Stimulated activated CD4-positive, alpha-beta T cell treated with anti-CD3 and anti-CD28 coated beads, Interleukin-15, amount 100 ng/mL, for 24 hours (primary cell): ENCODE measurements at regions not wholly inside any gene's neighbourhood (a gene's known extent, or its start where the extent isn't known, plus 50 kb on each side); places are given as distances from the start of the nearest gene placed in this dataset.
"Not testable (repeated sequence)": the region's sequence is repeated elsewhere in the genome, so short reads cannot be mapped to it uniquely, and the experiment has no call there.

Experiments used
- DNase-seq: peaks from one replicate; pipeline ENCODE4 v3.0.0-alpha.2; 2020

GRCh38 chr13:99765869-99766268, 205.7 kb downstream of the ZIC5 start:
- no peak for DNase-seq

DNA sequence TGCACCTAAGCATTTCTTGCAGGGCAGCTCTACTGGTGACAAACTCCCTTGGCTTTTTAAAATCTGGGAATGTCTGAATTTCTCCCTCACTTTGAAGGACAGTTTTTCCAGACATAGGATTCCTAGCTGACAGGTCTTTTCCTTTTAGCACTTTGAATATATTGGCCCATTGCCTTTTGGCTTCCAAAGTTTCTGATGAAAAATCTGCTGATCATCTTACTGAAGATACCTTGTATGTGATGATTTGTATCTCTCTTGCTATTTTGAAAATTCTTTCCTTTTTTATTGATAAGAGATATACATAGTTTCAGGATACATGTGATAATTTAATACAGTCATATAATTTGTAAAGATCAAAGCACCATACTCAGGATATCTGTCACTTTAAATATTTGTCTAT, 211.1 kb downstream of the ZIC5 start:
- DNase-seq: no peak

- no peak for DNase-seq
Measured at GRCh38 chr13:99759163-99759552, 212.4 kb downstream of the ZIC5 start.

DNA sequence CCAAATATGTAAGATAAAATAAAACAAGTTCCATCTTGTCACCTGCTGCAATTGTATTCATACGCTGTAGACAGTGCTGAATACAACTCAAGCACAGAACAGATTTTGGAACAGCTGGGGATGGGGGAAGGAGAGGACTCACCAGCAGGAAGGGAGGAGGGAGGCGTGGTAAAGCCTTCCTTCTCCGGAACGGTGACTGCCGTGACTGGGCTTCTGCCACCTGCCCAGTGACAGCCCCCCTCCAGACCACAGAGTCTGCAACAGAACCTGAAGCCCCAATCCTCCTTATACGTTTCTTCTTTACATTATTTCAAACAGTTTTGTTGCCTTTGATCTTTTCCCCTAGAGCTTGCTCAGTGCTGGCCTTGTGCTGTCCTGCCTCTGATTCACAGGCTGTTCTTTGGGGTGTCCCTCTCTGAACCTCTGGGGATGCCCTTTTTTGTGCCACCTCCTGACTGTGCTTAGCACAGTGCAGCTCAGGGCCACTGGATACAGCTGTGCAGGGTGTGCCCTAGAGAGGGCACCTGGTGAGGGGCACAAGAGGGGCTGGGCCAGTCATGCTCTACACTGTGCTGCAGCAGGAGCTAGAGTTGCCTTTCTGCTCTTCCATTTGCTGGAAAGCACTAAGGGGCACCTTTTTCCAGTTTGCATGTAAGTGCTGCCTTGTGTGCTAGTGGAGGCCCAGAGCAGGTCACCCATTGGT, 213.0 kb downstream of the ZIC5 start:
- DNase-seq: no peak

DNA sequence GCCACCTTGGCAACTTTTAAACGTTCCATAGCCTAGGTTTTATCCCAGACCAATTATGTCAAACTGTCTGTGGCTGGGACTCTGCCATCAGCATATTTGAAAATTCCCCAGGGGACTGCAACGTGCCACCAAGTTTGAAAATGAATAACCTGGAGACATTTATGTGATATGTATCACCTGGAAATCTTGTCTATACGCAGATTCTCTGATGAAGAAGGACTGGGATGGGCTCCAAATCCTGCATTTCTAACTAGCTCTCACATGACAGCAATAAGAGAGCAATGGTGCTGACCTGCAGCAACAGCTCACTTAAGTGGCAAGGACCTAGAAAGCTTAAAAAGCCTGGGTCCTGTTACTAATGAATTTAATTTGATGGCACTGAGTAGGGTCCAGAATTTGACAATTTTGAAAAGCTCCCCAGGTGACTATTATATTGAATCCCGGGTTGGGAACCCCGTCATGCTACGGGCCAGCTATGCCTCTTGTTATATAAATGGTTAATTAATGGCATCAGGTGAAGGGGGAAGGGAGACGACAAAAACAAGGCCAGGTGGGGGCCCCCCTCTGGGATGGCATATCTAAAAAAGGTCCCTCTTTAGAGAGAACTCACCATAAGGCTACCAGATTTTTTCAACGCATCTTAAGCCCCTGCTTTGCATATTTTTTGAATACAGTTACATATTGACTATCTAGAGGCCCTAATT, 213.7 kb downstream of the ZIC5 start:
- DNase-seq: no peak

- DNase-seq: no peak
Measured at GRCh38 chr13:99756281-99756680, 215.3 kb downstream of the ZIC5 start.

DNA sequence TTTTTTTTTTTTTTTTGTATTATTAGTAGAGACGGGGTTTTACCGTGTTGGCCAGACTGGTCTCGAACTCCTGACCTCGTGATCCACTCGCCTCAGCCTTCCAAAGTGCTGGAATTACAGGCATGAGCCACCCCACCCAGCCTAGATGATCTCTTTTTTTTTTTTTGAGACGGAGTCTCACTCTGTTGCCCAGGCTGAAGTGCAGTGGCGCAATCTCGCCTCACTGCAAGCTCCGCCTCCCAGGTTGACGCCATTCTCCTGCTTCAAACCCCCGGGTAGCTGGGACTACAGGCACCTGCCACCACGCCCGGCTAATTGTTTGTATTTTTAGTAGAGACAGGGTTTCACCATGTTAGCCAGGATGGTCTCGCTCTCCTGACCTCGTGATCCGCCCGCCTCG, 216.8 kb downstream of the ZIC5 start:
- not testable (repeated sequence) for DNase-seq

- DNase-seq: no peak
Measured at GRCh38 chr13:99752373-99752772, 219.2 kb downstream of the ZIC5 start.

- DNase-seq: no peak
Measured at GRCh38 chr13:99751517-99752199, 219.9 kb downstream of the ZIC5 start.

GRCh38 chr13:99750951-99751350, 220.6 kb downstream of the ZIC5 start:
- no peak for DNase-seq

DNA sequence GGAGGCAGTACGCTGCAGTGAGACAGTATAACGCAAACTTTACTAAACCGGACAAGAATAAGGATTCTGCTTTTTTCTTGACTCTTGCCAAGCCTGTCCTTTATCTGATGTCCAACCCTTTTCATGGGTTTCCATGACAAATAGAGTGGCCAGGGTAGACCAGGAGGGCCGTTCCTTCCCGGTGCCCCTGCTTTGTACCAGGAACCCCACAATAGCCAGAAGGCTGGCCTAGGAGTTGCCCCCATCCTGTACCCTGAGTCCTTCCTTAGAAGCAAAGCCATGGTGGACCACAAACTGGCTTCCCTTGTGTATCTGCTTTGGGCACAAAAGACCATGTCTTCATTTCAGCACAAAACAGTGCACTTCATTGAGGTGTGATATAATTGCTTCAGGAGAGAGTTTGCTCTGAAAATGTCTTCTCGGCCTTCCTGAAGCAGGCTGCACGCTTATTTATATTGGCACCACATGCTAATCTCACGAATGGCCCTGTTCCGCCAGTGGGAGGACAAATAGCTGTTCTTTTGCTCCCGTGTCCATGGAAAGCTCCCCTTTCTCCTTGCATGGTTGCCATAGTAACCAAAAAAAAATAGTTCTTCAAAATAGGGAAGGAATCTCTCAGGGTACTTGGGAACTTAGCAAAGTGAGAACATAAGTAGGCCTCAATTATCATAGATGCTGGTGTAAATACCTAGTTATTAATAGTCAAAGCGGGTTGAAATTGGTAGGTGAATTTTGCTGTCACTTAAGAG, 222.1 kb downstream of the ZIC5 start:
- no peak for DNase-seq

DNA sequence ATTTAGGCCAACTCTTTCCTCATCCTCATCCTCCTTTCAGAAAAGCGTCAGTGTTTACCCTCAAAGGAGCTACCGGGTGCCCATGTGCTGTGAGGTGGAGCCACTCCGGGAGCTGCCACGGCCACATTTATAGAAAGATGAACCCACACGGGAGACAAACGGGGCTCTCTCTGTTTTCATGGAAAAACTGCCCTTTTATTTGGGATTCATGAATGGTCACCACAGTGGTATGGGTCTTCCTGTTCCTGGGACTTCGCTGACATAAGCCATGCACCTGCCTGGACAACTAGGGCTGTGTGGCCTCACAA, 224.2 kb downstream of the ZIC5 start:
- no peak for DNase-seq

DNA sequence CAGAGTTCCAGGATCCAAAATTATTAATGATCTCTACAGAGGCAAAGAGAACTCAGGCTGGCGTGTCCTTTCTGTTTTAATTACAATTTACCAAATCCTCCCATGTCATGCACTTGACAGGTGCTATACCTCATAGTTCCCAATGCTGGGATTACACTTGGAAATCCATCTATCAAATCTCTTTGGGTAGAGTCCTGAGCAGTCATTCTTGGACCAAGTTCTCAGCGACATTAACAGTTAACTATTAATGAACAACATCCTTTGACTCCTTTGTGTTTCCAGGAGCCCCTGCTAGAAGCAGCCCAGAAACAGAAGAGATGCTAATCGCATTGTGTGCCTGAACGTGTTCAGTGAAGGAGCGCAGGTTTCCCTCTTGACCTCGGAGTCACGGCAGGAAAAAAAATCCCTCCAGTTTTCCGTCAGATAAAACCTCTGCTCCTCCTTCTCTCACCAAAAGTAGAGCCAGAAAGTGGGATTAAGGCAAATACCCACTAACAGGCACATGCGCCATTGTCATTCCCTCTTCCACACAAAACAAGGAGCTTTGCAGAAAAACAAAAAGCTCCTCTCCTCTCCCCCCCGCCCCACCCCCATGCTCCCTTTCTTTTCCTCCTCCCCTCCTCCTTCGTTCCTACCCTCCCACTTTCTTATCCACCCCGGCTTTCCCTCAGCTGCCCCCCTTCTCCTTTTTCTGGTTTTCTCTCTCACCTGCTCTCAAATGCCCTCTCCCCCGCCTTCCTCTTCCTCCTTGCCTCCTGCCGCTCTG, 224.7 kb downstream of the ZIC5 start:
- no peak for DNase-seq

DNA sequence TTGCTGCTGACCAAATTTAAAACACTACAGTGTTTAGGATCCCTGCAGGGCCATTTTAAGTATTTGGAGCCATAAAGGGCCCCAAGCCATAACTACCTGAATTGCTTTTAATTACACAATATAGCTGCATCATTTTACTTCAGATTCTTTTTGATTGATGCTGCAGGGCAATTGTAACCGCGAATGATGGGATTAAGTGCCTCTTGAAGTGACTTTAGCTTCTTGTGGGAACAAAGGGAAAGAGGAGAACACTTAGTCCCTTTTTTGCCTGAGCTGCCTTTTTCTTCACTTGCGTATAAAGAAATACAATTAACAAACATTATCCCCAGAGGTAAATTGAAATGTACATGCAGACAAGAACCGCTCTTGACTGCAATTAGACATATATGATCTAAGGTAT, 228.5 kb downstream of the ZIC5 start:
- no peak for DNase-seq

DNA sequence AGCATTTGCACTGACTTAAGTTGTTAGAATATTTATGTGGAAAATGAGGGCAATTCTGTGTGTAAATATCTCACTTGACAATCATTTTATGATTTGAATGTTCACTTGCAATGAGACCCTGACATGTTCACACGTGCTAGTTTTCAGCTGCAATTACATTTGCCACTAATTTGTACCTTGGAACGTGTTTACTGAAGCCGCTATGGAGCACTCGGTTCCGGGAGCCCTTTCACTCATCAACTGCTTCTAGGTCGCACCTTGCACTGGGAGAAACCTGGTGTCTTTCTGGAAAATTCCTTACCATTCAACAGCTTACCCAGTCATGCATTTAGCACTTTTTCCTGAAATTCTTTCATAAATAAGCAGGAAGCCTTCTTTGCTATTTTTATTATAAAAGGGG, 229.6 kb downstream of the ZIC5 start:
- no peak for DNase-seq

GRCh38 chr13:99740251-99740979, 231.2 kb downstream of the ZIC5 start:
- no peak for DNase-seq

DNA sequence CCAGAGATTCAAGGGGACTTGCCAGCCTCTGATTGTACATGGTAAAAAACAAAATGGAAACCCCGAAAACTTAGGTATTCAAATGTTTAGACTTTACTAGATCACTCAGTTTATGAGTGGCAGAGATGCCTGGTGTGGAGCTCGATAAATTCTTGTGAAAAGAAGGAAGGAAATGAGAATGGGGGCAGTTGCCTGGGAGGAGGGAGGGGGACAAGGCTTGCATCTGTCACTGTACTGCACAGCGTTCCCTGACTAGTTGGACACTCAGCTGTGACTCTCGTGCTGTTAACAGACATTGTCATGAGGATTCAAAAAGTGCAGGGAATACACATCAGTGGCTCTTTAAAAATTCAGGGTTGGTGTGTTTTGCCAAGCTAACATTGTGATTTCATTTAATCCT, 232.9 kb downstream of the ZIC5 start:
- no peak for DNase-seq

- no peak for DNase-seq
Measured at GRCh38 chr13:99737481-99738245, 233.9 kb downstream of the ZIC5 start.

DNA sequence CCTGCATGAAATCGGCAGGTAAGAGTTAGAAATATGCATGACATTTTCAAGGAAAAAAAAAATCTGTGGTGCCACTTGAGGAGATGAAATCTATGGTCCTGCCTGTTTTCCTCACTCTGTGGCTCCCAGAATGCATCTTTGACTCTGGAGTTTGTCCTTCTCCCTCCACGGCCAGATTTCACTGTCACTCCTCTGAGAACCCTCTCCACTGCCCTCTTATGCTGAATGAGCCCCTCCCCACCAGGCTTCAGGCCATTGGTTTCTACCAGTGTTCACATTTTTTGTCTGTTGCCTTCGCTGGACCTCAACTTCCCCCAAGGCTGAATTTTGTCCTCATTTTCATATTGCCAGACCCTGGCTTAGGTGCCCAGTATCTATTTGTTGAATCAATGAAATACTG, 235.0 kb downstream of the ZIC5 start:
- no peak for DNase-seq

DNA sequence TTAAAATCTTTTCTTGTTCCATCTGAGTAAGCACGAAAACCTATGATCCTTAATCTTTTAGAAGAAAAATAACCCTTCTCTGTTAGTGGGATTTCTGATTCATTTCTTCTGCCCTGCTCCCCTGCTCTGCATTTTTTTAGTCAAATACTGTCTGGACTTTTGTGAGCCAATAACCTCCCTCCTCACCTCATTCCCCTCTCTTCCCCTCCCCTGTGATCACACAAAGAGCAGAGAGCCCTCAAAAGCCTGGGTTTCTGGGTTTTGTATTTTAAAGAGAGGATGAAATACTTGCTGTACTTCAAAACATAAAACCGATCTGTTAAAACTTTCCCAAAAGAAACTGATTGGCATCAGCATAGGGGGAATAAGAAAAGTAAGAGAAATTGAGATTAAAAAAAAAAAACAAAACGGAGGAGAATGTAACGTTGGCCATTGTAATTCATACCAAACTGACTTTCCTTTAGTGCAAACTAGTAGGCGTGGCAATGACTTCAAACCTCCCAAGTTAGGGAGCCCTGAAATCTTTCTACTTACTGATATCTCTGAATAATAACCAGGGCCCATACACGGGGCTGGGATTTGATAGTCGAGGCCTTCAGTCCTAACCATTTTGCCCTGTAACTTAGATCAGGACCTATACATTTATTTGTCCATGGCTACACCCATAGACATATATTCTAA, 232.9 kb downstream of the TM9SF2 start:
- no peak for DNase-seq

GRCh38 chr13:99733346-99733745, 232.1 kb downstream of the TM9SF2 start:
- no peak for DNase-seq
